NOMO-1 (cell line): ENCODE measurements at regions not wholly inside any gene's neighbourhood (a gene's known extent, or its start where the extent isn't known, plus 50 kb on each side); places are given as distances from the start of the nearest gene placed in this dataset.
A peak's percentile ranks its signal among the peaks of the same experiment; 100 is the strongest.

Experiments used
- DNase-seq, 2 experiments: peaks; one replicate each; lab custom pipeline; 2025; ENCODE audit not compliant: unreplicated experiment in 2 of 2; lab: John Stamatoyannopoulos, UW

- no peak for DNase-seq
These were observed 268.0 kb downstream of the ZEB1 start for GRCh38 chr10:31586723-31587638.

GRCh38 chr10:31584876-31585275 is 265.9 kb downstream of the ZEB1 start:
- no peak for DNase-seq

GRCh38 chr10:31584098-31584631 is 265.1 kb downstream of the ZEB1 start:
- DNase-seq: no peak

- no peak for DNase-seq
These were observed 264.3 kb downstream of the ZEB1 start for GRCh38 chr10:31583293-31583692.

GRCh38 chr10:31582365-31583052 is 263.5 kb downstream of the ZEB1 start:
- peak; percentile 19 to 22 for DNase-seq

GRCh38 chr10:31581741-31582323 is 262.8 kb downstream of the ZEB1 start:
- peak; percentile 65 to 78 for DNase-seq

- no peak for DNase-seq
These were observed 261.6 kb downstream of the ZEB1 start for GRCh38 chr10:31580646-31581045.
